NCI-H2029 treated with DMSO at 0.1 percent for 48 hours (cell line): ENCODE measurements at regions not wholly inside any gene's neighbourhood (a gene's known extent, or its start where the extent isn't known, plus 50 kb on each side); places are given as distances from the start of the nearest gene placed in this dataset.
"Not testable (repeated sequence)": the region's sequence is repeated elsewhere in the genome, so short reads cannot be mapped to it uniquely, and the experiment has no call there.

Experiments used
- DNase-seq: peaks from one replicate; lab custom pipeline; 2025; lab: John Stamatoyannopoulos, UW

GRCh38 chr3:150357923-150358607 is 50.0 kb upstream of the TSC22D2 start:
- no peak for DNase-seq

- DNase-seq = no peak
Observed at GRCh38 chr3:150357140-150357539, 51.0 kb upstream of the TSC22D2 start.

GRCh38 chr3:150355574-150355973 is 52.5 kb upstream of the TSC22D2 start:
- no peak for DNase-seq

- DNase-seq = no peak
Observed at GRCh38 chr3:150352931-150353330, 55.2 kb upstream of the TSC22D2 start.

- DNase-seq = no peak
Observed at GRCh38 chr3:150351398-150351797, 56.7 kb upstream of the TSC22D2 start.

GRCh38 chr3:150349314-150350097 is 58.6 kb upstream of the TSC22D2 start:
- no peak for DNase-seq

GRCh38 chr3:150348500-150348899 is 59.6 kb upstream of the TSC22D2 start:
- no peak for DNase-seq

GRCh38 chr3:150346981-150347863 is 60.9 kb upstream of the TSC22D2 start:
- no peak for DNase-seq

GRCh38 chr3:150346266-150346665 is 61.8 kb upstream of the TSC22D2 start:
- no peak for DNase-seq

GRCh38 chr3:150345021-150345538 is 63.0 kb upstream of the TSC22D2 start:
- DNase-seq = no peak

GRCh38 chr3:150344079-150344759 is 63.9 kb upstream of the TSC22D2 start:
- DNase-seq = no peak

- DNase-seq = no peak
Observed at GRCh38 chr3:150342896-150343467, 65.1 kb upstream of the TSC22D2 start.

- DNase-seq = no peak
Observed at GRCh38 chr3:150341891-150342290, 66.2 kb upstream of the TSC22D2 start.

- not testable (repeated sequence) for DNase-seq
Observed at GRCh38 chr3:150336363-150336762, 71.7 kb upstream of the TSC22D2 start.

GRCh38 chr3:150335631-150336030 is 72.5 kb upstream of the TSC22D2 start:
- no peak for DNase-seq

GRCh38 chr3:150334974-150335373 is 73.1 kb upstream of the TSC22D2 start:
- DNase-seq = no peak

GRCh38 chr3:150333477-150333876 is 74.6 kb upstream of the TSC22D2 start:
- no peak for DNase-seq

- no peak for DNase-seq
Observed at GRCh38 chr3:150331978-150332568, 76.0 kb upstream of the TSC22D2 start.

GRCh38 chr3:150330872-150331271 is 77.2 kb upstream of the TSC22D2 start:
- no peak for DNase-seq

GRCh38 chr3:150330174-150330573 is 77.9 kb upstream of the TSC22D2 start:
- DNase-seq = no peak

GRCh38 chr3:150329408-150329807 is 78.7 kb upstream of the TSC22D2 start:
- no peak for DNase-seq
